SK-N-MC (cell line): ENCODE measurements at regions not wholly inside any gene's neighbourhood (a gene's known extent, or its start where the extent isn't known, plus 50 kb on each side); places are given as distances from the start of the nearest gene placed in this dataset.

Experiments used
- DNase-seq: peaks from one replicate; pipeline ENCODE4 v3.0.0-alpha.2; 2011; ENCODE audit warnings: low read depth, low spot score
- H3K27ac ChIP-seq: fragments of 200-600 bp; sonication (generic); 2 replicates; pipeline ENCODE4 v1.5.1; 2016; ENCODE audit warnings: mixed run types
- H3K36me3 ChIP-seq: fragments of 200-600 bp; sonication (generic); 2 replicates; pipeline ENCODE4 v1.6.1; 2017; ENCODE audit warnings: antibody characterized with exemption, low read length, mixed read lengths; ENCODE audit not compliant: insufficient read depth
- H3K4me3 ChIP-seq: fragments of 200-600 bp; sonication (generic); 2 replicates; pipeline ENCODE4 v1.5.1; 2016
- H3K9ac ChIP-seq: fragments of 200-600 bp; sonication (generic); 2 replicates; pipeline ENCODE4 v1.8.0; 2017; ENCODE audit warnings: mixed run types, mixed read lengths; ENCODE audit not compliant: insufficient read length
- H3K9me3 ChIP-seq: fragments of 200-600 bp; sonication (generic); 2 replicates; pipeline ENCODE4 v1.6.1; 2017; ENCODE audit warnings: low read depth, mild to moderate bottlenecking, antibody characterized with exemption, low read length, moderate library complexity, mixed read lengths
- EZH2 ChIP-seq: fragments of 200-600 bp; sonication (generic); IDR thresholded peaks from one replicate; pipeline ENCODE4 v1.6.1; 2017; ENCODE audit warnings: antibody characterized with exemption
- FOXP2 ChIP-seq: optimal IDR thresholded peaks from 2 replicates; pipeline ENCODE3; 2011; ENCODE audit warnings: mild to moderate bottlenecking, moderate library complexity; ENCODE audit not compliant: insufficient read depth; ENCODE audit errors: extremely low read length, control extremely low read depth
- POLR2AphosphoS5 ChIP-seq: IDR thresholded peaks from 2 replicates; pipeline ENCODE4 v1.6.1; 2012; ENCODE audit warnings: mild to moderate bottlenecking, low read depth, low read length, borderline replicate concordance

- Histone ChIP-seq H3K4me3 (no peak overlapping the region), H3K9ac (no peak overlapping the region), H3K36me3 (no peaks in the 10 kb centered on the region), H3K9me3 (no peaks in the 10 kb centered on the region), H3K27ac (no peak overlapping the region)
- TF ChIP-seq POLR2AphosphoS5 (no peak), FOXP2 (no peak), EZH2 (no peak)
- DNase-seq: no peak
Measured at GRCh38 chr5:50968356-50969149, 302.1 kb downstream of the PARP8 start.

- Histone ChIP-seq H3K9me3 (no peaks in the 10 kb centered on the region), H3K36me3 (no peaks in the 10 kb centered on the region), H3K9ac (no peak overlapping the region), H3K4me3 (no peak overlapping the region), H3K27ac (no peak overlapping the region)
- no peak for DNase-seq
- no peak for TF ChIP-seq FOXP2
- TF ChIP-seq EZH2: no peak
- TF ChIP-seq POLR2AphosphoS5: no peak
Measured at GRCh38 chr5:50969151-50970031, 303.0 kb downstream of the PARP8 start.

GRCh38 chr5:50975840-50976239 is 309.4 kb downstream of the PARP8 start:
- TF ChIP-seq FOXP2: no peak
- no peak for TF ChIP-seq POLR2AphosphoS5
- TF ChIP-seq EZH2: no peak
- Histone ChIP-seq H3K9me3 (no peaks in the 10 kb centered on the region), H3K36me3 (no peaks in the 10 kb centered on the region), H3K27ac (no peak overlapping the region), H3K4me3 (no peak overlapping the region), H3K9ac (no peak overlapping the region)
- no peak for DNase-seq

DNA sequence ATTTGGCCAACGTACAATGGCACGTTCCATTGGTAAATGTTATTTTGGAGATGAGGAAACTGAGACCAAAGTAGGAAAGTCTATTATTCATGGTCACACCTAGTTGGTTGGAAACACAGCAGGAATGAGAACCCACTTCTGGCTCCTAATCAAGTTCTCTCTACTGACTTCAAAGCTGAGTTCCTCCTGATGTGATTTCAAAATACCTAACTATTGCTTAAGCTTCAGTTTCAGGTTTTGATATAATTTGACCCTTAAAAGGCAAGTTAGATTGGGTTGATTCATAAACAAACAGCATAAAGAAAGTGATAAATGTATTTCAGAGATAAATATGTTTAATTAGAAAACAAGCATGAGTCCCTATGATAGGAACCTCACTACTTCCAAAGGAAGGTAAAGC is 312.5 kb downstream of the PARP8 start:
- Histone ChIP-seq H3K36me3 (no peaks in the 10 kb centered on the region), H3K4me3 (no peak overlapping the region), H3K9me3 (no peaks in the 10 kb centered on the region; the same call in 1 of the 2 replicates), H3K9ac (no peak overlapping the region), H3K27ac (no peak overlapping the region)
- TF ChIP-seq FOXP2 (no peak), EZH2 (no peak), POLR2AphosphoS5 (no peak)
- DNase-seq: no peak

DNA sequence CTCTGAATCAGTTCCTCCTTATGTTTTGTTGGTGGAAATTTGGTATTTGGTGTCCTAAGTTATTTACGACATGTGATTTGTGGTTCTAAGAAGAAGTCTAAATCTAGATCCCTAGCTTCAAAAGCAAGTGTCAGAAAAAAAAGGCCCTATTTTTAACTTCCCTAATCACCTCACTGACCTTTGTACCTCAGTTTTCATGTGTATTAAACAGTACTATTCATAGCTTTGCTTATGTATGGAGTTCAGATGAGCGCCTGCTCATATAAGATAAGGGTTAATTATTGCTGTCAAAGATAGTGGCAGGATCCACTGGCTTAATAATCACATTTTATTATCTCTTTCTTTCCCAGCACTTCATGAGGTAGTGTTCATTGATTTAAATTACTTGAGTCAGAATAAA is 318.2 kb downstream of the PARP8 start:
- Histone ChIP-seq H3K27ac (no peak overlapping the region), H3K9me3 (no peaks in the 10 kb centered on the region; the same call in 1 of the 2 replicates), H3K36me3 (no peaks in the 10 kb centered on the region), H3K4me3 (no peak overlapping the region), H3K9ac (no peak overlapping the region)
- no peak for TF ChIP-seq FOXP2
- TF ChIP-seq EZH2: no peak
- TF ChIP-seq POLR2AphosphoS5: no peak
- no peak for DNase-seq

GRCh38 chr5:50990296-50990924 is 324.0 kb downstream of the PARP8 start:
- H3K27ac ChIP-seq: no peak overlapping the region
- TF ChIP-seq POLR2AphosphoS5: no peak
- no peak for TF ChIP-seq FOXP2
- no peak for TF ChIP-seq EZH2
- DNase-seq: no peak
- H3K36me3 ChIP-seq: no peaks in the 10 kb centered on the region
- H3K9ac ChIP-seq: no peak overlapping the region
- H3K9me3 ChIP-seq: no peaks in the 10 kb centered on the region
- no peak overlapping the region for H3K4me3 ChIP-seq

- no peak for DNase-seq
- Histone ChIP-seq H3K27ac (no peak overlapping the region), H3K9ac (no peak overlapping the region), H3K36me3 (no peaks in the 10 kb centered on the region), H3K9me3 (no peaks in the 10 kb centered on the region), H3K4me3 (no peak overlapping the region)
- TF ChIP-seq EZH2 (no peak), FOXP2 (no peak), POLR2AphosphoS5 (no peak)
Measured at GRCh38 chr5:50995285-50995942, 329.0 kb downstream of the PARP8 start.

GRCh38 chr5:51001227-51001923 is 334.9 kb downstream of the PARP8 start:
- Histone ChIP-seq H3K36me3 (no peaks in the 10 kb centered on the region), H3K27ac (no peak overlapping the region), H3K4me3 (no peak overlapping the region), H3K9ac (no peak overlapping the region), H3K9me3 (no peaks in the 10 kb centered on the region)
- no peak for DNase-seq
- no peak for TF ChIP-seq EZH2
- TF ChIP-seq FOXP2: no peak
- TF ChIP-seq POLR2AphosphoS5: no peak
